Subcutaneous abdominal adipose tissue (tissue), 5 donors: ENCODE measurements at regions not wholly inside any gene's neighbourhood (a gene's known extent, or its start where the extent isn't known, plus 50 kb on each side); places are given as distances from the start of the nearest gene placed in this dataset.
"Not testable (repeated sequence)": the region's sequence is repeated elsewhere in the genome, so short reads cannot be mapped to it uniquely, and the experiment has no call there.

Experiments used
- H3K27ac ChIP-seq: one replicate; pipeline ENCODE4 v1.7.0; 2013; ENCODE audit warnings: low read depth, mild to moderate bottlenecking, inconsistent platforms, low read length, moderate library complexity
- H3K27me3 ChIP-seq, 5 donors: one replicate each; pipeline ENCODE4 v1.7.0; 2013; ENCODE audit warnings: low read length in 5 of 5, inconsistent platforms in 1 of 5; ENCODE audit not compliant: control insufficient read depth in 5 of 5, insufficient read depth in 4 of 5
- H3K36me3 ChIP-seq, 5 donors: one replicate each; pipeline ENCODE4 v1.7.0; 2013; ENCODE audit warnings: low read length in 5 of 5; ENCODE audit not compliant: control insufficient read depth in 5 of 5, insufficient read depth in 5 of 5
- H3K4me1 ChIP-seq, 5 donors: one replicate each; pipeline ENCODE4 v1.7.0; 2013; ENCODE audit warnings: low read length in 5 of 5, mild to moderate bottlenecking in 3 of 5, moderate library complexity in 1 of 5; ENCODE audit not compliant: control insufficient read depth in 5 of 5, insufficient read depth in 5 of 5
- H3K4me3 ChIP-seq, 5 donors: one replicate each; pipeline ENCODE4 v1.7.0; 2013; ENCODE audit warnings: low read length in 5 of 5, low read depth in 1 of 5
- H3K9ac ChIP-seq, 5 donors: one replicate each; pipeline ENCODE4 v1.7.0; 2013; ENCODE audit warnings: low read length in 5 of 5, mild to moderate bottlenecking in 4 of 5, moderate library complexity in 3 of 5
- H3K9me3 ChIP-seq, 5 donors: one replicate each; pipeline ENCODE4 v1.7.0; 2013; ENCODE audit warnings: low read length in 5 of 5; ENCODE audit not compliant: control insufficient read depth in 5 of 5
- donor health status: healthy.
- donor health status: healthy.
- donor health status: healthy.
- donor health status: healthy.
- donor health status: healthy.

DNA sequence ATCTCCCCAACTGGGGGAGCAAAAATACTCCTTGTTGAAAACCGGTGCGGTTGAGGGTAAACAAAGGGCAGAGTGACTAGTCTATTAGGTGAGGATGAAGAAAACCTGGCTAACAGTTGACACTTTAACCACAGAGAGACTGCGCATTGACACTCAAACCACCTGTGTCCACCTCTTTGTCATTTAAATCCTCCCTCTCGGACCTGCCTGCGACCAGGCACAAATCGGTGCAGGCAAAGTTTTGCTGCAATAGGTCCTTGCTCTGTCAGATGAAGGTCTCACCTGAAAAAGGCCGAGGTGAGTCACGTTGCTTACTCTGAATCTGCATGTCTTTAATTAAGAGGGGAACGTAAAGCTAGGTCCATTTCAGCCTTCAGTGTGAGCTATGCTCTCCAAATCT is 494.1 kb upstream of the DPPA4 start:
- Histone ChIP-seq H3K4me3 (no peak overlapping the region), H3K9me3 (no peaks in the 10 kb centered on the region), H3K27me3 (no peaks in the 10 kb centered on the region), H3K27ac (no peak overlapping the region), H3K4me1 (no peaks in the 10 kb centered on the region), H3K9ac (no peak overlapping the region), H3K36me3 (no peaks in the 10 kb centered on the region)

DNA sequence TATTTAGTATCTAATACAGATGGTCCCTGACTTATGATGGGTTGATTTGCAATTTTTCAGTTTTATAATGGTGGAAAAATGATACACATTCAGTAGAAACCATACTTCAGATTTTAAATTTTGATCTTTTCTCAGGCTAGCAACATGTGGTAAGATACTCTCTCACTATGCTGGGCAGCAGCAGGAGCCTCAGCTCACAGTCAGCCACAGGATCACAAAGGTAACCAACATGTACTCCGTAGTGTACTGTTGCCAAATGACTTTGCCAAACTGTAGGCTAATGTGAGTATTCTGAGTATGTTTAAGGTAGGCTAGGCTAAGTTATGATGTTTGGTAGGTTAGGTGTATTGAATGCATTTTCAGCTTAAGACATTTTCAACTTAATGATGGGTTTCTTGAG is 498.6 kb upstream of the DPPA4 start:
- Histone ChIP-seq H3K27me3 (no peaks in the 10 kb centered on the region), H3K9ac (no peak overlapping the region), H3K36me3 (no peaks in the 10 kb centered on the region), H3K4me3 (no peak overlapping the region), H3K9me3 (no peaks in the 10 kb centered on the region), H3K27ac (no peak overlapping the region), H3K4me1 (no peaks in the 10 kb centered on the region)

DNA sequence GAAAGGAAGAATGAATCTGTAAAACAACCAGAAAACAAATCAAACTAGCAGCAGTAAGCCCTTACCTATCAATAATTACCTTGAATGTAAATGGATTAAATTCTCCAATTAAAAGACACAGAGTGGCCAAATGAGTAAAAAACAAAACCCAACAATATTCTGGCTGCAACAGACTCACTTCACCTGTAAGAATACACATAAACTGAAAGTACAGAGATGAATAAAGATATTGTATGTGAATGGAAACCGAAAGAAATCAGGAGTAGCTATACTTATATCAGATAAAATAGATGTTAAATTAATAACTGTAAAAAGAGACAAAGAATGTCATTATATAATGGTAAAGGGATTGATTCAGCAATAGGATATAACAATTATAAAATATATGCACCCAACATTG is 514.5 kb upstream of the DPPA4 start:
- Histone ChIP-seq H3K27me3 (no peaks in the 10 kb centered on the region), H3K9me3 (peaks cover 7 to 22% (median 16%) of the 10 kb centered on the region in 5 donors)

DNA sequence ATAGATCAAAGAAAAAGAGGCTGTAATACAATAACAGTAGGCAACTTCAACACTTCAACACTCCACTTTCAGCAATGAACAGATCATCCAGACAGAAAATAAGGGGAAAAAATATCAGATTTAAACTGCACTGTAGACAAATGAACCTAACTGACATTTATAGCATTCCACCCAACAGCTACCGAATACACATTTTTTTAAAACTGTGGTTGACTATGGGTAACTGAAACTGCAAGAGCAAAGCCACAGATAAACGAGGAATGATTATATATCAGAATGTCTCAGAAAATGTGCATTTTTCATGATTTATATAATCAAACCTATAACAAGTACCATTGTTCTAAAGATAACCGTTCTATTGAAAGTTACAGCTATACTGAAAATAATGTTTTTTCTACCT is 514.9 kb upstream of the DPPA4 start:
- peaks cover 7 to 22% (median 16%) of the 10 kb centered on the region in 5 donors for H3K9me3 ChIP-seq
- H3K9ac ChIP-seq = no peak overlapping the region
- no peaks in the 10 kb centered on the region for H3K4me1 ChIP-seq
- no peak overlapping the region for H3K27ac ChIP-seq
- no peak overlapping the region for H3K4me3 ChIP-seq
- no peaks in the 10 kb centered on the region for H3K36me3 ChIP-seq
- no peaks in the 10 kb centered on the region for H3K27me3 ChIP-seq

More for the DNA sequence above, 514.5 kb upstream of the DPPA4 start:
- Histone ChIP-seq H3K27ac (no peak overlapping the region), H3K9ac (no peak overlapping the region), H3K4me3 (no peak overlapping the region), H3K36me3 (no peaks in the 10 kb centered on the region), H3K4me1 (no peaks in the 10 kb centered on the region)

DNA sequence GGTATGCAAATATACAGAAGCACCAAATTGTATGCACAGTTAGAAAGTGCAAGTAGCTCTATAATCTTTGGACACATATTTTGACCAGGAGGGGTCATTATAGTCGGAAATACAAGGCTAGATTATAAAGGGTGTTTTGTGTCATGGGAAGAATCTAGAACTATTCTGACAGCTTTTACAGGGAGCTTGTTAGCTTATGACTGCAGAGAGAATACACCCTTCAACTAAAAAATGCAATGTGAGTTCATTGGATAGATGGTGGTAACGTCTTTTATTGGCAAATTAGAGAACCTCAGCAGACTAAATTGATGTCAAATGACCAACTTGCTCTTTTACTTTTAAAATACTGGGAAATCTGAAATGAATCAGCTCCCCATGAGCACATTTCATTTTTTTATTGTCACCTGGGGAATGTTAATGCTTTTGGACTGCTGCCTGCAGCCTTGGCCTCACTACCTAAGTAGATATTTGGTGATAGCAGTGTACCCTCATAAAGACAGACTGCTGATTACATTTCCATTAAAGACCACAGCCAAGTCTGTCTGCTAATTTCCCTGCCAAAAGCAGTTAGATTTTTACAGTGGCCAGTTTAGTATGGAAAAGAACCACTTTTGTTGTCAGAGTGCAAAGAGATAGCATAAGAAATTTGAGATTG is 515.9 kb upstream of the DPPA4 start:
- Histone ChIP-seq H3K9me3 (peaks cover 7 to 22% (median 16%) of the 10 kb centered on the region in 5 donors), H3K27ac (no peak overlapping the region), H3K4me1 (no peaks in the 10 kb centered on the region), H3K4me3 (no peak overlapping the region), H3K27me3 (no peaks in the 10 kb centered on the region), H3K36me3 (no peaks in the 10 kb centered on the region), H3K9ac (no peak overlapping the region)

DNA sequence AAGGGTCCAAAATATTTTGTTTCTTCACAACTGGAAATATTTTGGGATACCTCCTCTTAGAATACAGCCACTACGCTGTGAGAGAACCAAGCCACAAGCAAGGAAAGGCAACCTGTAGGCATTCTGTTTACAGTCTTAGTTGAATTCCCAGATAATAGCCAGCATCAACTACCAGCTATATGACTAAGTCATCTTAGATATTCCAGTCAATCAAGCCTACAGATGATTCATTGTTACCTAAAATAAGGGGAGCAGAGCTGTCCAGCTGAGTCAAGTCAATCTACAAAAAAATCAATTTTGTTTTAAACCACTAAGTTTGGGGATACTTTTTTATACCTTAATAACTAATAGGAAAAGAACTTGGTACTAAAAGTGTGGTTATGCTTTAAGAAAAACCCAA is 526.4 kb upstream of the DPPA4 start:
- H3K4me3 ChIP-seq = no peak overlapping the region
- no peaks in the 10 kb centered on the region for H3K36me3 ChIP-seq
- H3K9ac ChIP-seq = no peak overlapping the region
- no peaks in the 10 kb centered on the region for H3K27me3 ChIP-seq
- no peaks in the 10 kb centered on the region for H3K4me1 ChIP-seq
- no peak overlapping the region for H3K27ac ChIP-seq
- H3K9me3 ChIP-seq = peaks cover 0 to 3% (median 0%) of the 10 kb centered on the region in 5 donors

DNA sequence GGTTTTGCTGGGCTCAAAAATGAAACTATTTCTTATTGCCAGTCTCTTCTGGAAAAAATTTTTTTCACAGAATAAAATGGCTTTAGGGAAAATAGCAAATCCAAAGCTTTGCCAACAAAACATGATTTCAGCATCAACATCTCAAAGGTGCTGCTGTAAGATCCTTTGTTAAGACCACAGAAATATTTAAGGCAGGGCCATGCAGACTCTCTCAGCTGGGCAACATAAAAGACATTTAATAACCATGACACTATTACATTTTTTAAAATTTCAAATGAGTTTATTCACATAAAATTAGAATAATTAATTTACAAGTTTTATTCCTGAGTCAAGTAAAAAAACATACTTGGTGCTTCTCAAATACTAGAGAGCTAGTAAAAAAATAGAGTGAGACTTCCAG is 527.1 kb upstream of the DPPA4 start:
- Histone ChIP-seq H3K27me3 (no peaks in the 10 kb centered on the region), H3K4me3 (no peak overlapping the region), H3K27ac (no peak overlapping the region), H3K9ac (no peak overlapping the region), H3K4me1 (no peaks in the 10 kb centered on the region), H3K9me3 (peaks cover 0 to 4% (median 0%) of the 10 kb centered on the region in 5 donors), H3K36me3 (no peaks in the 10 kb centered on the region)

DNA sequence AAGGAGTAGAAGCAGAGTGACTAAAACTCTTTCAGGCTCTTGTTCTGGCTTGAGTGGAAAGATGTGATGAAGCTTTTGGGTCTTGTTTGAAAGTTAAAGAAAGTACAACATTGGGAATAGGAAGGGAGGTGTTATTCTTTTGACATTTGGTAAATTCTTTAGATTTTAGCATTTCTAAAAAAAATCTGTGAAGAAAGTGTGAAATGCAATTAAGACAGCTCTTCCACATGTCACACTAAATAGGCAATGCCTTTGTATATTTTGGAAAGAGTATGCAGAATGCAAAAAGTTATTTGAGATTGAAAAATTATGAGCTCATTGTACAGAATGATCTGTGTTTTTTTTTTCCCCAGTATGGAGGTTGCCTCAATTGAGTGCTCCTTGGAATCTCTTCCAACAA is 532.2 kb upstream of the DPPA4 start:
- Histone ChIP-seq H3K9me3 (peaks cover 0 to 4% (median 0%) of the 10 kb centered on the region in 5 donors), H3K27me3 (no peaks in the 10 kb centered on the region), H3K36me3 (no peaks in the 10 kb centered on the region), H3K4me3 (no peak overlapping the region), H3K4me1 (no peaks in the 10 kb centered on the region), H3K9ac (no peak overlapping the region), H3K27ac (no peak overlapping the region)

DNA sequence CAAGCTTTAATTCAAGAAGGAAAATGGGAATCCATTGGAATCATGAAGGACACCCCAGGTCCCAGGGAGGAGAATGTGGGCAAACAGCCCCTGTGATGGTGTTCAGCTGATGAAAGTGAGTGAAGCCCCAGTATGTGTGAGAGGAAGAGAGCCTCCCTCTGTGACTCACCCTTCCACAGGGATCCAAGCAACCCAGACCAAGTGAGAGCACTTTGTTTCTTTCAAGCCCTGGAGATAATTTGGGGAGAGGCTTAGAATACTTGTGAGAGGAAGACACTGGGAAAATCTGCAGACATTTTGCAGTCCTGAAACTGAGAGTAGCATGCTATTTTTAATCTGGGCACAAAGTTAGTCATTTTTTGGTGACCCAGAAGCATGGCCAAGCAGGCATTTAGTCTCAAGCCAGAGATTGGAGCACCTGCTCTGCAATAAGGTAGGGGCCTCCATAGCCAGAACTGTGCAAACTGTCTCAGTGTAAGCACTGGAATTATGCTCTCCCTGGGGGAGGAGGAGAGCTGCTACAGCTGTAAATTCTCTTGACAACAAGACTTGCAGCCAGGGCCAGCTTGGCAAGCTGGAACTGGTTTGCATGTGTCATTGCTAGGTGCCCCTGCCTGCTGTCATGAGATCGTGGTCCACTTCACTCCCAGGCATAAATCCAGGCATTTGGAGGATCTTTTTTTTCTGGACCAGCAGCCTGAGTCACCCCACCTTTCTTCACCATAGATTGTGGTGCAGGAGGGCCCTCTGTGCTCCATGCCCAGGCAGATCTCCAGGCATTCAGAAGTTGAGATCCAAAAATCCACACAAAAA is 537.8 kb upstream of the DPPA4 start:
- Histone ChIP-seq H3K27ac (no peak overlapping the region), H3K27me3 (no peaks in the 10 kb centered on the region), H3K36me3 (no peaks in the 10 kb centered on the region), H3K9me3 (no peaks in the 10 kb centered on the region), H3K4me1 (no peaks in the 10 kb centered on the region), H3K4me3 (no peak overlapping the region), H3K9ac (no peak overlapping the region)

DNA sequence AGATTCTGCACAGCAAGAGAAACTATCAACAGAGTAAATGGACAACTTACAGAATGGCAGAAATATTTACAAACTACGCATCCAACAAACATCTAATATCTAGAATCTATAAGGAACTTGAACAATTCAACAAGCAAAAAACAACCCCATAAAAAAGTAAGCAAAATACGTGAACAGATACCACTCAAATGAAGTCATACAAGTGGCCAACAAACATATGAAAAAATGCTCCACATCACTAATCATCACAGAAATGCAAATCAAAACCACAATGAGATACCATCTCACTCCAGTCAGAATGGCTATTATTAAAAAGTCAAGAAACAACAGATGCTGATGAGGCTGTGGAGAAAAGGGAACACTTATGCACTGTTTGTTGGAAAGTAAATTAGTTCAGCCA is 540.3 kb upstream of the DPPA4 start:
- not testable (repeated sequence) for H3K27ac ChIP-seq, H3K4me1 ChIP-seq, H3K9me3 ChIP-seq, H3K27me3 ChIP-seq, H3K9ac ChIP-seq, H3K4me3 ChIP-seq, H3K36me3 ChIP-seq
